Activated naive CD8-positive, alpha-beta T cell treated with anti-CD3 and anti-CD28 coated beads, Interleukin-2, amount 10 ng/mL, durations not matched to agents 7 days and 5 days (primary cell): ENCODE measurements at regions not wholly inside any gene's neighbourhood (a gene's known extent, or its start where the extent isn't known, plus 50 kb on each side); places are given as distances from the start of the nearest gene placed in this dataset.

Experiments
- ATAC-seq: fragments of 150-1000 bp; cut with Tn5 transposase; one replicate; pipeline ENCODE4 v1.10.0; 2021; ENCODE audit warnings: low read depth, moderate library complexity
- POLR2A ChIA-PET: fragments of 350-600 bp; sonication (Branson Sonifier 250); formaldehyde crosslinking; loops from one replicate; lab custom pipeline; 2021; ENCODE audit warnings: antibody characterized with exemption; lab: Charles Lee
- DNase-seq: peaks from one replicate; pipeline ENCODE4 v3.0.0; 2021
- H3K27ac Mint-ChIP-seq: one replicate; pipeline ENCODE4 v1.8.0; 2022; ENCODE audit warnings: mild to moderate bottlenecking, mixed read lengths
- H3K27me3 Mint-ChIP-seq: one replicate; pipeline ENCODE4 v1.8.0; 2022; ENCODE audit warnings: mild to moderate bottlenecking, moderate library complexity, mixed read lengths
- H3K36me3 Mint-ChIP-seq: one replicate; pipeline ENCODE4 v1.8.0; 2021; ENCODE audit warnings: mild to moderate bottlenecking, mixed read lengths
- H3K4me1 Mint-ChIP-seq: one replicate; pipeline ENCODE4 v1.8.0; 2021; ENCODE audit warnings: mixed read lengths
- H3K4me3 Mint-ChIP-seq: one replicate; pipeline ENCODE4 v1.8.0; 2022; ENCODE audit warnings: mild to moderate bottlenecking, moderate library complexity, mixed read lengths
- H3K9me3 Mint-ChIP-seq: one replicate; pipeline ENCODE4 v1.8.0; 2021; ENCODE audit warnings: mixed read lengths

GRCh38 chr11:19404787-19405186, 164.0 kb upstream of the E2F8 start:
- POLR2A ChIA-PET, result no interaction called here
- DNase-seq, result no peak

GRCh38 chr11:19403196-19403895, 162.6 kb upstream of the E2F8 start:
- H3K4me3 Mint-ChIP-seq, result no peak overlapping the region
- H3K9me3 Mint-ChIP-seq, result no peaks in the 10 kb centered on the region
- POLR2A ChIA-PET, result no interaction called here
- ATAC-seq, result no peak
- H3K36me3 Mint-ChIP-seq, result no peaks in the 10 kb centered on the region
- no peaks in the 10 kb centered on the region for H3K27me3 Mint-ChIP-seq
- H3K4me1 Mint-ChIP-seq, result no peaks in the 10 kb centered on the region
- no peak for DNase-seq
- no peak overlapping the region for H3K27ac Mint-ChIP-seq

More at GRCh38 chr11:19404787-19405186, 164.0 kb upstream of the E2F8 start:
- no peaks in the 10 kb centered on the region for H3K4me1 Mint-ChIP-seq
- peaks cover 2% of the 10 kb centered on the region for H3K27me3 Mint-ChIP-seq
- no peaks in the 10 kb centered on the region for H3K36me3 Mint-ChIP-seq
- H3K27ac Mint-ChIP-seq, result no peak overlapping the region
- no peak for ATAC-seq
- no peaks in the 10 kb centered on the region for H3K9me3 Mint-ChIP-seq
- H3K4me3 Mint-ChIP-seq, result no peak overlapping the region

- Mint-ChIP-seq H3K9me3 (no peaks in the 10 kb centered on the region), H3K36me3 (no peaks in the 10 kb centered on the region), H3K4me3 (no peak overlapping the region), H3K27ac (no peak overlapping the region), H3K4me1 (no peaks in the 10 kb centered on the region), H3K27me3 (no peaks in the 10 kb centered on the region)
- POLR2A ChIA-PET, result no interaction called here
- no peak for ATAC-seq
- no peak for DNase-seq
Measured at GRCh38 chr11:19400296-19400695, 159.6 kb upstream of the E2F8 start.

- H3K36me3 Mint-ChIP-seq, result no peaks in the 10 kb centered on the region
- DNase-seq, result no peak
- H3K27me3 Mint-ChIP-seq, result no peaks in the 10 kb centered on the region
- H3K4me3 Mint-ChIP-seq, result no peak overlapping the region
- ATAC-seq, result no peak
- no peaks in the 10 kb centered on the region for H3K9me3 Mint-ChIP-seq
- no peak overlapping the region for H3K27ac Mint-ChIP-seq
- POLR2A ChIA-PET, result no interaction called here
- H3K4me1 Mint-ChIP-seq, result peaks cover 5% of the 10 kb centered on the region
Measured at GRCh38 chr11:19398772-19399527, 158.2 kb upstream of the E2F8 start.

- peaks cover 5% of the 10 kb centered on the region for H3K4me1 Mint-ChIP-seq
- POLR2A ChIA-PET, result no interaction called here
- no peaks in the 10 kb centered on the region for H3K36me3 Mint-ChIP-seq
- ATAC-seq (no peak), DNase-seq (no peak)
- no peaks in the 10 kb centered on the region for H3K9me3 Mint-ChIP-seq
- no peak overlapping the region for H3K4me3 Mint-ChIP-seq
- peaks cover 3% of the 10 kb centered on the region for H3K27me3 Mint-ChIP-seq
- no peak overlapping the region for H3K27ac Mint-ChIP-seq
Measured at GRCh38 chr11:19398273-19398672, 157.5 kb upstream of the E2F8 start.

- Mint-ChIP-seq H3K4me1 (peaks cover 5% of the 10 kb centered on the region), H3K27me3 (peaks cover 3% of the 10 kb centered on the region), H3K4me3 (no peak overlapping the region), H3K9me3 (no peaks in the 10 kb centered on the region), H3K36me3 (no peaks in the 10 kb centered on the region), H3K27ac (no peak overlapping the region)
- POLR2A ChIA-PET, result no interaction called here
- ATAC-seq, result no peak
- DNase-seq, result no peak
Measured at GRCh38 chr11:19395050-19395449, 154.3 kb upstream of the E2F8 start.

GRCh38 chr11:19394525-19395016, 153.8 kb upstream of the E2F8 start:
- no peak for ATAC-seq
- Mint-ChIP-seq H3K27me3 (peaks cover 3% of the 10 kb centered on the region), H3K36me3 (no peaks in the 10 kb centered on the region), H3K27ac (no peak overlapping the region), H3K4me1 (peaks cover 5% of the 10 kb centered on the region), H3K4me3 (no peak overlapping the region), H3K9me3 (no peaks in the 10 kb centered on the region)
- POLR2A ChIA-PET, result no interaction called here
- DNase-seq, result no peak

- H3K27me3 Mint-ChIP-seq, result peaks cover 3% of the 10 kb centered on the region
- H3K27ac Mint-ChIP-seq, result no peak overlapping the region
- POLR2A ChIA-PET, result no interaction called here
Measured at GRCh38 chr11:19393941-19394340, 153.2 kb upstream of the E2F8 start.

GRCh38 chr11:19392847-19393518, 152.2 kb upstream of the E2F8 start:
- no peak overlapping the region for H3K27ac Mint-ChIP-seq
- peaks cover 6% of the 10 kb centered on the region for H3K27me3 Mint-ChIP-seq
- ATAC-seq (no peak), DNase-seq (no peak)
- POLR2A ChIA-PET, result no interaction called here
- H3K9me3 Mint-ChIP-seq, result no peaks in the 10 kb centered on the region
- peaks cover 5% of the 10 kb centered on the region for H3K4me1 Mint-ChIP-seq
- no peaks in the 10 kb centered on the region for H3K36me3 Mint-ChIP-seq
- H3K4me3 Mint-ChIP-seq, result no peak overlapping the region

More at GRCh38 chr11:19393941-19394340, 153.2 kb upstream of the E2F8 start:
- DNase-seq (no peak), ATAC-seq (no peak)
- H3K4me3 Mint-ChIP-seq, result no peak overlapping the region
- H3K9me3 Mint-ChIP-seq, result no peaks in the 10 kb centered on the region
- H3K4me1 Mint-ChIP-seq, result peaks cover 5% of the 10 kb centered on the region
- no peaks in the 10 kb centered on the region for H3K36me3 Mint-ChIP-seq

- no peak overlapping the region for H3K27ac Mint-ChIP-seq
- no peaks in the 10 kb centered on the region for H3K9me3 Mint-ChIP-seq
- H3K36me3 Mint-ChIP-seq, result no peaks in the 10 kb centered on the region
- H3K4me1 Mint-ChIP-seq, result peaks cover 5% of the 10 kb centered on the region
- no peak for DNase-seq
- POLR2A ChIA-PET, result no interaction called here
- peaks cover 6% of the 10 kb centered on the region for H3K27me3 Mint-ChIP-seq
- no peak overlapping the region for H3K4me3 Mint-ChIP-seq
- no peak for ATAC-seq
Measured at GRCh38 chr11:19392321-19392720, 151.6 kb upstream of the E2F8 start.

- Mint-ChIP-seq H3K27ac (no peak overlapping the region), H3K9me3 (no peaks in the 10 kb centered on the region), H3K4me1 (peaks cover 5% of the 10 kb centered on the region), H3K27me3 (peaks cover 6% of the 10 kb centered on the region), H3K4me3 (no peak overlapping the region), H3K36me3 (no peaks in the 10 kb centered on the region)
- POLR2A ChIA-PET, result no interaction called here
- ATAC-seq (no peak), DNase-seq (no peak)
Measured at GRCh38 chr11:19391652-19392051, 150.9 kb upstream of the E2F8 start.

- Mint-ChIP-seq H3K27ac (no peak overlapping the region), H3K4me3 (no peak overlapping the region), H3K36me3 (no peaks in the 10 kb centered on the region), H3K4me1 (peaks cover 5% of the 10 kb centered on the region), H3K9me3 (no peaks in the 10 kb centered on the region), H3K27me3 (peaks cover 6% of the 10 kb centered on the region)
- POLR2A ChIA-PET, result no interaction called here
- ATAC-seq (no peak), DNase-seq (no peak)
Measured at GRCh38 chr11:19391026-19391425, 150.3 kb upstream of the E2F8 start.

- Mint-ChIP-seq H3K27me3 (peaks cover 6% of the 10 kb centered on the region), H3K36me3 (no peaks in the 10 kb centered on the region), H3K4me3 (no peak overlapping the region), H3K9me3 (no peaks in the 10 kb centered on the region), H3K27ac (no peak overlapping the region), H3K4me1 (peaks cover 5% of the 10 kb centered on the region)
- no peak for DNase-seq
- ATAC-seq, result no peak
- POLR2A ChIA-PET, result no interaction called here
Measured at GRCh38 chr11:19389787-19390303, 149.1 kb upstream of the E2F8 start.
